Lower lobe of right lung (tissue), 2 donors: ENCODE measurements at regions not wholly inside any gene's neighbourhood (a gene's known extent, or its start where the extent isn't known, plus 50 kb on each side); places are given as distances from the start of the nearest gene placed in this dataset.
A peak's percentile ranks its signal among the peaks of the same experiment; 100 is the strongest.

Experiments
- ATAC-seq, 2 donors: fragments of 200-7000 bp; cut with Tn5 transposase; one replicate each; pipeline ENCODE4 v1.9.1; 2020 to 2022; ENCODE audit warnings: mild to moderate bottlenecking in 2 of 2, moderate library complexity in 2 of 2
- DNase-seq: peaks from one replicate; pipeline ENCODE4 v3.0.0-alpha.2; 2020
- H3K27ac ChIP-seq: fragments of 200-600 bp; one replicate; pipeline ENCODE4 v1.8.0; 2022
- H3K27me3 ChIP-seq: fragments of 200-600 bp; one replicate; pipeline ENCODE4 v1.8.0; 2022; ENCODE audit warnings: low read depth
- H3K36me3 ChIP-seq: fragments of 200-600 bp; one replicate; pipeline ENCODE4 v1.8.0; 2022; ENCODE audit warnings: mild to moderate bottlenecking
- H3K4me1 ChIP-seq: fragments of 200-600 bp; one replicate; pipeline ENCODE4 v1.8.0; 2022
- H3K4me3 ChIP-seq: fragments of 200-600 bp; one replicate; pipeline ENCODE4 v1.8.0; 2022; ENCODE audit warnings: mild to moderate bottlenecking
- H3K9me3 ChIP-seq: fragments of 200-600 bp; one replicate; pipeline ENCODE4 v1.8.0; 2022
- intact Hi-C: fragments of 100-400 bp; cut with DNase I; formaldehyde crosslinking; loops from one replicate; pipeline ENCODE4 v1.11.0; 2022
- TF ChIP-seq, protein P1 (sequence below): fragments of 200-600 bp; IDR thresholded peaks from one replicate; pipeline ENCODE4 v1.8.0; 2022; ENCODE audit warnings: antibody characterized with exemption, mild to moderate bottlenecking
- donor health status: DM: no; HTN: yes; CAD: no; lungs with severe emphysema.

- TF ChIP-seq, protein P1, sequence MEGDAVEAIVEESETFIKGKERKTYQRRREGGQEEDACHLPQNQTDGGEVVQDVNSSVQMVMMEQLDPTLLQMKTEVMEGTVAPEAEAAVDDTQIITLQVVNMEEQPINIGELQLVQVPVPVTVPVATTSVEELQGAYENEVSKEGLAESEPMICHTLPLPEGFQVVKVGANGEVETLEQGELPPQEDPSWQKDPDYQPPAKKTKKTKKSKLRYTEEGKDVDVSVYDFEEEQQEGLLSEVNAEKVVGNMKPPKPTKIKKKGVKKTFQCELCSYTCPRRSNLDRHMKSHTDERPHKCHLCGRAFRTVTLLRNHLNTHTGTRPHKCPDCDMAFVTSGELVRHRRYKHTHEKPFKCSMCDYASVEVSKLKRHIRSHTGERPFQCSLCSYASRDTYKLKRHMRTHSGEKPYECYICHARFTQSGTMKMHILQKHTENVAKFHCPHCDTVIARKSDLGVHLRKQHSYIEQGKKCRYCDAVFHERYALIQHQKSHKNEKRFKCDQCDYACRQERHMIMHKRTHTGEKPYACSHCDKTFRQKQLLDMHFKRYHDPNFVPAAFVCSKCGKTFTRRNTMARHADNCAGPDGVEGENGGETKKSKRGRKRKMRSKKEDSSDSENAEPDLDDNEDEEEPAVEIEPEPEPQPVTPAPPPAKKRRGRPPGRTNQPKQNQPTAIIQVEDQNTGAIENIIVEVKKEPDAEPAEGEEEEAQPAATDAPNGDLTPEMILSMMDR = no peak
- Histone ChIP-seq H3K4me1 (no peaks in the 10 kb centered on the region), H3K36me3 (no peaks in the 10 kb centered on the region), H3K9me3 (no peaks in the 10 kb centered on the region), H3K27me3 (no peaks in the 10 kb centered on the region), H3K27ac (no peak overlapping the region), H3K4me3 (no peak overlapping the region)
- intact Hi-C loops = no loop called here
- ATAC-seq = no peak
- DNase-seq = no peak
These were observed 2024.0 kb downstream of the PCDH7 start for GRCh38 chr4:32744211-32744610.

DNA sequence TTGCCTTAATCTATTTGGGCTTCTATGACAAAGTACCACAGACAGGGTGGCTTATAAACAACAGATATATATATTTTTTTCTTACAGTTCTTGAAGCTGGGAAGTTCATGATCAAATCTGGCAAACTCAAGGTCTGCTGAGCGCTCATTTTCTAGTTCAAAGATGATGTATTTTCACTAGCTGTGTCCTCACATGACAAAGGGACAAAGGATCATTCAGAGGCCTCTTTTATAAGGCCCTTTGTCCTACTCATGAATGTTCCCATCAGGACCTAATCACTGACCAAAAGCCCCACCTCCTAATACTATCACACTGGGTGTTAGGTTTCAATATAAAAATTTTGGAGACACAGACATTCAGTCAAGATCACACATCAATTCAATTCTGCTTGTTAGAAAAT is 2025.2 kb downstream of the PCDH7 start:
- no peak overlapping the region for H3K27ac ChIP-seq
- no peak overlapping the region for H3K4me3 ChIP-seq
- H3K4me1 ChIP-seq = no peaks in the 10 kb centered on the region
- DNase-seq (no peak), ATAC-seq (no peak)
- no peaks in the 10 kb centered on the region for H3K36me3 ChIP-seq
- TF ChIP-seq, protein P1 = no peak
- H3K27me3 ChIP-seq = no peaks in the 10 kb centered on the region
- intact Hi-C loops = no loop called here
- H3K9me3 ChIP-seq = no peaks in the 10 kb centered on the region

DNA sequence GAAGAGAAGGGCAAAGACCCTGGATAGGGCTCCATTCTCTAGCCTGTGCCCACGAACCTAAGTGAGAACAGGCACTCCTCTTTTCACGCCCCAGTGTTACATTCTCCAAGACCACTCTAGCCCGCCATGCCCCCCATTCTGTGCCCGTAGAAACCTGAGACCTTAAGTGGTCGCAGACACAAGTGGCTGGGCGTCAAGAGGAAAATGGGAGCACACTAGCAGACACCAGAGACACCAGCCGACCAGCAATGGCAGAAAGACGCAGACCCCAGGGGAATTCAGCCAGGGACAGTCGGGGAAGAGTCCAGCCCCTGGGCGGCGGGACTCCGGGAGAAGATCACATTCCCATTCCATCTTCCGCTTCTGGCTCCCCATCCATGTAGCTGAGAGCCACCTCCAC is 2027.9 kb downstream of the PCDH7 start:
- Histone ChIP-seq H3K9me3 (no peaks in the 10 kb centered on the region), H3K27me3 (no peaks in the 10 kb centered on the region), H3K27ac (no peak overlapping the region), H3K36me3 (no peaks in the 10 kb centered on the region), H3K4me3 (no peak overlapping the region), H3K4me1 (no peaks in the 10 kb centered on the region)
- TF ChIP-seq, protein P1 = no peak
- intact Hi-C loops = no loop called here
- no peak for DNase-seq
- no peak for ATAC-seq

- Histone ChIP-seq H3K4me3 (no peak overlapping the region), H3K36me3 (no peaks in the 10 kb centered on the region), H3K4me1 (no peaks in the 10 kb centered on the region), H3K27me3 (no peaks in the 10 kb centered on the region), H3K27ac (no peak overlapping the region), H3K9me3 (no peaks in the 10 kb centered on the region)
- intact Hi-C loops = no loop called here
- TF ChIP-seq, protein P1 = no peak
- DNase-seq (no peak), ATAC-seq (no peak)
These were observed 2028.3 kb downstream of the PCDH7 start for GRCh38 chr4:32748498-32748897.

GRCh38 chr4:32752962-32753361 is 2032.8 kb downstream of the PCDH7 start:
- H3K36me3 ChIP-seq = no peaks in the 10 kb centered on the region
- TF ChIP-seq, protein P1 = no peak
- intact Hi-C loops = no loop called here
- H3K27ac ChIP-seq = no peak overlapping the region
- no peaks in the 10 kb centered on the region for H3K27me3 ChIP-seq
- H3K4me1 ChIP-seq = no peaks in the 10 kb centered on the region
- ATAC-seq (peak; percentile 67 to 86), DNase-seq (no peak)
- no peak overlapping the region for H3K4me3 ChIP-seq
- no peaks in the 10 kb centered on the region for H3K9me3 ChIP-seq
